Endodermal cell (in vitro differentiated cells): ENCODE measurements at regions not wholly inside any gene's neighbourhood (a gene's known extent, or its start where the extent isn't known, plus 50 kb on each side); places are given as distances from the start of the nearest gene placed in this dataset.

Experiments used
- DNase-seq: peaks from one replicate; pipeline ENCODE4 v3.0.0-alpha.2; 2017
- H3K27ac ChIP-seq: 2 replicates; pipeline ENCODE4 v1.5.1; 2013; ENCODE audit warnings: mild to moderate bottlenecking, low read depth, low read length, moderate library complexity
- H3K27me3 ChIP-seq: 2 replicates; pipeline ENCODE4 v1.6.1; 2013; ENCODE audit warnings: mild to moderate bottlenecking, low read length, moderate library complexity; ENCODE audit not compliant: insufficient read depth, control insufficient read depth, poor library complexity, severe bottlenecking
- H3K36me3 ChIP-seq: 2 replicates; pipeline ENCODE4 v1.7.0; 2013; ENCODE audit warnings: mild to moderate bottlenecking, low read length, moderate library complexity; ENCODE audit not compliant: control insufficient read depth, insufficient read depth
- H3K4me1 ChIP-seq: one replicate; pipeline ENCODE4 v1.7.0; 2013; ENCODE audit warnings: low read length; ENCODE audit not compliant: control insufficient read depth, insufficient read depth
- H3K4me3 ChIP-seq: 2 replicates; pipeline ENCODE4 v1.5.1; 2013; ENCODE audit warnings: mild to moderate bottlenecking, low read length, moderate library complexity
- H3K9ac ChIP-seq: 2 replicates; pipeline ENCODE4 v1.6.1; 2013; ENCODE audit warnings: mild to moderate bottlenecking, low read length, moderate library complexity; ENCODE audit not compliant: poor library complexity, severe bottlenecking; ENCODE audit errors: extremely low read depth
- H3K9me3 ChIP-seq: 2 replicates; pipeline ENCODE4 v1.6.1; 2013; ENCODE audit warnings: mild to moderate bottlenecking, low read length, moderate library complexity; ENCODE audit not compliant: control insufficient read depth
- H3K27ac Mint-ChIP-seq: 2 replicates; pipeline ENCODE4 v1.8.0; 2020; ENCODE audit warnings: mixed read lengths
- H3K27me3 Mint-ChIP-seq: 2 replicates; pipeline ENCODE4 v1.8.0; 2021; ENCODE audit warnings: mild to moderate bottlenecking, mixed read lengths; ENCODE audit not compliant: insufficient read depth
- H3K36me3 Mint-ChIP-seq: 2 replicates; pipeline ENCODE4 v1.8.0; 2020; ENCODE audit warnings: low read depth, mixed read lengths
- H3K4me1 Mint-ChIP-seq: 2 replicates; pipeline ENCODE4 v1.8.0; 2020; ENCODE audit warnings: mixed read lengths
- H3K4me3 Mint-ChIP-seq: 2 replicates; pipeline ENCODE4 v1.8.0; 2020; ENCODE audit warnings: mild to moderate bottlenecking, moderate library complexity, mixed read lengths
- H3K9me3 Mint-ChIP-seq: 2 replicates; pipeline ENCODE4 v1.8.0; 2020; ENCODE audit warnings: mild to moderate bottlenecking, mixed read lengths
- CTCF ChIP-seq: fragments of 200-600 bp; sonication (generic); conservative IDR thresholded peaks from 2 replicates; pipeline ENCODE4 v1.5.0; 2021; ENCODE audit warnings: antibody characterized with exemption, mild to moderate bottlenecking
- WGBS, 2 experiments: methylation state at CpG; one replicate each; pipeline versions ENCODE4 v1.1.5 to v1.1.7; 2013; ENCODE audit warnings: missing lambda C conversion rate in 2 of 2, mixed read lengths in 1 of 2; ENCODE audit not compliant: insufficient coverage in 1 of 2, insufficient read length in 1 of 2; 5-methylcytosine and 5-hydroxymethylcytosine counted together

GRCh38 chr22:48822278-48823233 lies 1005.1 kb downstream of the BRD1 start:
- Histone ChIP-seq H3K4me3 (no peak overlapping the region), H3K4me1 (no peaks in the 10 kb centered on the region), H3K27me3 (no peaks in the 10 kb centered on the region), H3K9me3 (no peaks in the 10 kb centered on the region), H3K27ac (no peak overlapping the region), H3K36me3 (no peaks in the 10 kb centered on the region), H3K9ac (no peak overlapping the region)
- Mint-ChIP-seq H3K9me3 (no peaks in the 10 kb centered on the region), H3K4me1 (peaks cover 4% of the 10 kb centered on the region), H3K27me3 (no peaks in the 10 kb centered on the region), H3K4me3 (no peak overlapping the region), H3K27ac (no peak overlapping the region), H3K36me3 (no peaks in the 10 kb centered on the region)
- WGBS, 2 experiments = 92 to 94% methylated on average over 11 to 19 of the region's 19 CpGs
- TF ChIP-seq CTCF = no peak
- DNase-seq = no peak

GRCh38 chr22:48821727-48822126 lies 1005.9 kb downstream of the BRD1 start:
- DNase-seq = no peak
- Histone ChIP-seq H3K9me3 (no peaks in the 10 kb centered on the region), H3K36me3 (no peaks in the 10 kb centered on the region), H3K27ac (no peak overlapping the region), H3K4me3 (no peak overlapping the region), H3K9ac (no peak overlapping the region), H3K4me1 (no peaks in the 10 kb centered on the region), H3K27me3 (no peaks in the 10 kb centered on the region)
- H3K9me3 Mint-ChIP-seq = no peaks in the 10 kb centered on the region
- no peaks in the 10 kb centered on the region for H3K27me3 Mint-ChIP-seq
- no peaks in the 10 kb centered on the region for H3K36me3 Mint-ChIP-seq
- WGBS, 2 experiments = 89 to 100% methylated on average over 1 to 7 of the region's 10 CpGs
- H3K27ac Mint-ChIP-seq = no peak overlapping the region
- H3K4me3 Mint-ChIP-seq = no peak overlapping the region
- H3K4me1 Mint-ChIP-seq = no peaks in the 10 kb centered on the region
- TF ChIP-seq CTCF = no peak

- no peaks in the 10 kb centered on the region for H3K27me3 ChIP-seq
- no peaks in the 10 kb centered on the region for H3K4me1 ChIP-seq
- DNase-seq = no peak
- Mint-ChIP-seq H3K9me3 (no peaks in the 10 kb centered on the region), H3K27me3 (no peaks in the 10 kb centered on the region), H3K27ac (no peak overlapping the region), H3K4me3 (no peak overlapping the region), H3K36me3 (no peaks in the 10 kb centered on the region), H3K4me1 (no peaks in the 10 kb centered on the region)
- H3K9ac ChIP-seq = no peak overlapping the region
- no peak for TF ChIP-seq CTCF
- no peak overlapping the region for H3K27ac ChIP-seq
- H3K4me3 ChIP-seq = no peak overlapping the region
- H3K36me3 ChIP-seq = no peaks in the 10 kb centered on the region
- no peaks in the 10 kb centered on the region for H3K9me3 ChIP-seq
- 85 to 93% methylated on average over 2 to 10 of the region's 10 CpGs for WGBS, 2 experiments
Observed at GRCh38 chr22:48821346-48821690, 1006.4 kb downstream of the BRD1 start.
